Muscle layer of colon (tissue), 2 donors: ENCODE measurements at regions not wholly inside any gene's neighbourhood (a gene's known extent, or its start where the extent isn't known, plus 50 kb on each side); places are given as distances from the start of the nearest gene placed in this dataset.

Source experiments
- H3K27ac ChIP-seq: one replicate; pipeline ENCODE4 v1.7.0; 2013; ENCODE audit warnings: low read depth, mild to moderate bottlenecking, low read length, moderate library complexity
- H3K27me3 ChIP-seq, 2 donors: one replicate each; pipeline ENCODE4 v1.7.0; 2013; ENCODE audit warnings: low read length in 2 of 2, mild to moderate bottlenecking in 2 of 2; ENCODE audit not compliant: insufficient read depth in 2 of 2, control insufficient read depth in 1 of 2
- H3K36me3 ChIP-seq: one replicate; pipeline ENCODE4 v1.7.0; 2013; ENCODE audit warnings: mild to moderate bottlenecking, low read length; ENCODE audit not compliant: insufficient read depth
- H3K4me1 ChIP-seq: one replicate; pipeline ENCODE4 v1.7.0; 2013; ENCODE audit warnings: mild to moderate bottlenecking, low read length; ENCODE audit not compliant: insufficient read depth
- H3K4me3 ChIP-seq, 2 donors: one replicate each; pipeline ENCODE4 v1.7.0; 2013; ENCODE audit warnings: low read length in 2 of 2, low read depth in 1 of 2, mild to moderate bottlenecking in 1 of 2, moderate library complexity in 1 of 2
- H3K9ac ChIP-seq: one replicate; pipeline ENCODE4 v1.7.0; 2013; ENCODE audit warnings: low read length
- H3K9me3 ChIP-seq: one replicate; pipeline ENCODE4 v1.7.0; 2013; ENCODE audit warnings: mild to moderate bottlenecking, low read length
- donor health status: abdominal sarcoma.
- donor health status: Adenocarcinoma of cecum.

- Histone ChIP-seq H3K27me3 (no peaks in the 10 kb centered on the region), H3K4me3 (no peak overlapping the region), H3K9me3 (no peaks in the 10 kb centered on the region), H3K36me3 (no peaks in the 10 kb centered on the region), H3K27ac (no peak overlapping the region), H3K9ac (no peak overlapping the region), H3K4me1 (no peaks in the 10 kb centered on the region)
These were observed 402.4 kb downstream of the ETS1 start for GRCh38 chr11:128184981-128185380.

DNA sequence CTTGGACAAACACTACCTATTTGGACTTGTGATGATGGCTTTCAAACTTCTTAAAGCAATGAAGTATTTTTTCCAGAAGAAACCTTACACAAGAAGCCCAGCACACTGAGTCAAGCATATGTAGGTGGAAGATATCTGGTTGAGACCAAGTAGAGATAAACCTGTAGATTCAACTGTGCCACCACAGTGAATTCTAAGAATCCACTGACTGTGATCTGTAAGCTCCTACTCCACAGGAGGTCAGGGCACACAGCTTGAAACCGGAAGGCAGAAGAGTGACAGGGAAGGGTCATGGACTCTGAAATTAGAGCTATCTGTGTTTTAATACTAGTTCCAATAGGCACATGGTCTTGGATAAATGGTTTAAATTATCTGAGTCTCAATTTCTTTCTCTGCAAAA lies 404.5 kb downstream of the ETS1 start:
- H3K4me1 ChIP-seq = no peaks in the 10 kb centered on the region
- no peaks in the 10 kb centered on the region for H3K27me3 ChIP-seq
- H3K4me3 ChIP-seq = no peak overlapping the region
- no peak overlapping the region for H3K9ac ChIP-seq
- no peaks in the 10 kb centered on the region for H3K9me3 ChIP-seq
- no peaks in the 10 kb centered on the region for H3K36me3 ChIP-seq
- no peak overlapping the region for H3K27ac ChIP-seq

GRCh38 chr11:128181984-128182383 lies 405.4 kb downstream of the ETS1 start:
- H3K9ac ChIP-seq = no peak overlapping the region
- H3K27me3 ChIP-seq = no peaks in the 10 kb centered on the region
- no peaks in the 10 kb centered on the region for H3K9me3 ChIP-seq
- no peak overlapping the region for H3K4me3 ChIP-seq
- no peaks in the 10 kb centered on the region for H3K4me1 ChIP-seq
- no peak overlapping the region for H3K27ac ChIP-seq
- H3K36me3 ChIP-seq = no peaks in the 10 kb centered on the region

GRCh38 chr11:128181088-128181480 lies 406.3 kb downstream of the ETS1 start:
- H3K36me3 ChIP-seq = no peaks in the 10 kb centered on the region
- H3K9ac ChIP-seq = no peak overlapping the region
- H3K27me3 ChIP-seq = no peaks in the 10 kb centered on the region
- no peak overlapping the region for H3K27ac ChIP-seq
- H3K4me1 ChIP-seq = no peaks in the 10 kb centered on the region
- H3K4me3 ChIP-seq = no peak overlapping the region
- H3K9me3 ChIP-seq = no peaks in the 10 kb centered on the region

GRCh38 chr11:128180441-128181087 lies 406.8 kb downstream of the ETS1 start:
- Histone ChIP-seq H3K4me1 (no peaks in the 10 kb centered on the region), H3K9ac (no peak overlapping the region), H3K4me3 (no peak overlapping the region), H3K36me3 (no peaks in the 10 kb centered on the region), H3K9me3 (no peaks in the 10 kb centered on the region), H3K27ac (no peak overlapping the region), H3K27me3 (no peaks in the 10 kb centered on the region)

GRCh38 chr11:128179512-128179911 lies 407.8 kb downstream of the ETS1 start:
- Histone ChIP-seq H3K27me3 (no peaks in the 10 kb centered on the region), H3K9ac (no peak overlapping the region), H3K36me3 (no peaks in the 10 kb centered on the region), H3K27ac (no peak overlapping the region), H3K4me3 (no peak overlapping the region), H3K4me1 (no peaks in the 10 kb centered on the region), H3K9me3 (no peaks in the 10 kb centered on the region)

- no peak overlapping the region for H3K27ac ChIP-seq
- H3K4me3 ChIP-seq = no peak overlapping the region
- no peaks in the 10 kb centered on the region for H3K4me1 ChIP-seq
- H3K9me3 ChIP-seq = no peaks in the 10 kb centered on the region
- no peaks in the 10 kb centered on the region for H3K27me3 ChIP-seq
- no peaks in the 10 kb centered on the region for H3K36me3 ChIP-seq
- H3K9ac ChIP-seq = no peak overlapping the region
These were observed 408.3 kb downstream of the ETS1 start for GRCh38 chr11:128179039-128179438.

DNA sequence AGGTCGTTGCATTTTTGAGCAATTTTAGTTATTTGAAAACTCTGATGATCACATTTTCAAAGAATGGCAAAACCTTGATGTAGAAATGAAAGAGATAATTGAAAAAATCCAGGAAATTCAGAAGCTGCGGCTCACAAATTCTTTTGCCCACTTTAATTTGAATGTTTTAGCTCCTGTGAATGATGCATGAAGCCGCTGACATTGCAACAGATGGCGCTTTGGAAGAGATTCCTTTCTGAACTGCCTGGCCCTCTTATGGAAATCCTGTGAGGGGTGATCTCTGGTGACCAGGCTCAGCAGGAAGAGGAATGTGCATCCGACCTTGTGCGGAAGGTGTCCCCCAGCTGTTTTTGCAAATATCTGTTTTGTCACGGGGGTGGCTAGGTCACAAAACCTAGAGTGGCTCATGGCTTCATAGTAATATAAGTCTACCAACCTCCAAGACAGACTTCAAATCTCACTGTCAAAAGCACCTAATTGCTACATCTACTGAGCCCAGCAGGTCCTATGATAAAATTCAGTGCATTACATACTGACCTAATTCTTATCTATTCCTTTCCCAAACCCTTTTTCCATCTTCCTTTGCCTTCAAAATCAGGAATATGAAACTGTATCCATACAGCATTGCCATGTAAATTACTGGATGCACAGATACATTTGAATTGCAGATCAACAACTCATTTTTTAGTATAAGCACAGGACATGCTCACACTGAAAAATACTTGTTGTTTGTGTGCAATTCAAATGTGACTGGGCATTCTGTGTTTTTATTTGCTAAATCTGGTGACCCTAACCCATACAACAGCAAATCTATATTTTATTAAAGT lies 412.7 kb downstream of the ETS1 start:
- H3K4me1 ChIP-seq = peaks cover 3% of the 10 kb centered on the region
- no peak overlapping the region for H3K27ac ChIP-seq
- H3K9ac ChIP-seq = no peak overlapping the region
- H3K27me3 ChIP-seq = no peaks in the 10 kb centered on the region
- H3K9me3 ChIP-seq = no peaks in the 10 kb centered on the region
- no peaks in the 10 kb centered on the region for H3K36me3 ChIP-seq
- no peak overlapping the region for H3K4me3 ChIP-seq

GRCh38 chr11:128172046-128172878 lies 415.1 kb downstream of the ETS1 start:
- peaks cover 3% of the 10 kb centered on the region for H3K4me1 ChIP-seq
- H3K9ac ChIP-seq = no peak overlapping the region
- no peaks in the 10 kb centered on the region for H3K27me3 ChIP-seq
- H3K4me3 ChIP-seq = no peak overlapping the region
- no peaks in the 10 kb centered on the region for H3K9me3 ChIP-seq
- no peak overlapping the region for H3K27ac ChIP-seq
- no peaks in the 10 kb centered on the region for H3K36me3 ChIP-seq

DNA sequence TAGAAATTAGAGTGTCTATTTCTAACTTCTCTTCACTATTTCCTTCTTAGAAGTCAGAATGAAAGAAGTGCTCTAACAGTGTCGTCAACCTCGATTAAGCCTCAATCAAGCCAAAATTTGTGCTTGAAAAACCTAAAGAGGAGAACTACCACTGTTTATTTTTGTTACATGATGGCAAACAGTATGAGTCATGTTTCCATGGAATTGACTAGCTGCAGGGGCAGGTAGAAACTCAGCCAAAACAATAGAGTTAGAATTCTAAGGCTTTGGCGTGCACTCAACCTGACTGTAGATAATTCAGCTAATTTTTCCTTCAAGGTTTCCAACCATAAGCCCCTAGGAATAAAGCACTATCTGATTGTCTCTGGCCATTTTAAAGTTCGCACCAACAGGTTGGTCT lies 415.9 kb downstream of the ETS1 start:
- H3K4me3 ChIP-seq = no peak overlapping the region
- H3K36me3 ChIP-seq = no peaks in the 10 kb centered on the region
- H3K4me1 ChIP-seq = peaks cover 3% of the 10 kb centered on the region
- no peak overlapping the region for H3K27ac ChIP-seq
- H3K9ac ChIP-seq = no peak overlapping the region
- H3K9me3 ChIP-seq = no peaks in the 10 kb centered on the region
- H3K27me3 ChIP-seq = no peaks in the 10 kb centered on the region

- H3K4me3 ChIP-seq = no peak overlapping the region
- no peaks in the 10 kb centered on the region for H3K4me1 ChIP-seq
- no peaks in the 10 kb centered on the region for H3K36me3 ChIP-seq
- H3K9me3 ChIP-seq = no peaks in the 10 kb centered on the region
- no peak overlapping the region for H3K27ac ChIP-seq
- H3K9ac ChIP-seq = no peak overlapping the region
- no peaks in the 10 kb centered on the region for H3K27me3 ChIP-seq
These were observed 421.8 kb downstream of the ETS1 start for GRCh38 chr11:128165572-128165971.
